Body of pancreas (tissue), 4 donors: ENCODE measurements at regions not wholly inside any gene's neighbourhood (a gene's known extent, or its start where the extent isn't known, plus 50 kb on each side); places are given as distances from the start of the nearest gene placed in this dataset.

ENCODE experiments used
- POLR2A ChIP-seq, 3 donors: fragments of 450-650 bp; IDR thresholded peaks; one replicate each; pipeline ENCODE4 v1.6.1; 2016; ENCODE audit warnings: antibody characterized with exemption in 3 of 3, mild to moderate bottlenecking in 2 of 3
- TF ChIP-seq, protein P1 (sequence below), 7 experiments: fragments of 450-650 bp in 4 of 7; fragments of 200-600 bp in 3 of 7; sonication (generic) in 3 of 7; IDR thresholded peaks; one replicate each; pipeline ENCODE4 v1.5.1; 2016 to 2019; ENCODE audit warnings: antibody characterized with exemption in 7 of 7

DNA sequence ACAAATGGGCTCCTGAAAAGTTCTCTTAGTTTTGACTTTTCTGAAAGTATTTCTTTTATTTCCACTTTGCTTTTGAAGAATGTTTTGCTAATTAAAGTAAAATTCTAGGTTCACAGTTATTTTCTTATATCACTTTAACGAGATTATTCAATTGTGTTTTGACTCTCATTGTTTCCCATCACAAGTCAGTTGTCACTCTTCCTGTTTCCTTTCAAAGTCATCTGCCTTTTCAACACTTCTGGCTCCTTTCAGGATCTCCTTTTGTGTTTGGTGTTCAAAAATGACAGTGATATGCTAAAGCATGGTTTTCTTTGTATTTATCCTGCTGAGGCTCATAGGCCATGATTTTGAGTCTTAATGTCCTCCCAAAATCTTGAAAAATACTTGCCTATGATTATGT, 235.4 kb upstream of the TAS2R1 start:
- TF ChIP-seq, protein P1, sequence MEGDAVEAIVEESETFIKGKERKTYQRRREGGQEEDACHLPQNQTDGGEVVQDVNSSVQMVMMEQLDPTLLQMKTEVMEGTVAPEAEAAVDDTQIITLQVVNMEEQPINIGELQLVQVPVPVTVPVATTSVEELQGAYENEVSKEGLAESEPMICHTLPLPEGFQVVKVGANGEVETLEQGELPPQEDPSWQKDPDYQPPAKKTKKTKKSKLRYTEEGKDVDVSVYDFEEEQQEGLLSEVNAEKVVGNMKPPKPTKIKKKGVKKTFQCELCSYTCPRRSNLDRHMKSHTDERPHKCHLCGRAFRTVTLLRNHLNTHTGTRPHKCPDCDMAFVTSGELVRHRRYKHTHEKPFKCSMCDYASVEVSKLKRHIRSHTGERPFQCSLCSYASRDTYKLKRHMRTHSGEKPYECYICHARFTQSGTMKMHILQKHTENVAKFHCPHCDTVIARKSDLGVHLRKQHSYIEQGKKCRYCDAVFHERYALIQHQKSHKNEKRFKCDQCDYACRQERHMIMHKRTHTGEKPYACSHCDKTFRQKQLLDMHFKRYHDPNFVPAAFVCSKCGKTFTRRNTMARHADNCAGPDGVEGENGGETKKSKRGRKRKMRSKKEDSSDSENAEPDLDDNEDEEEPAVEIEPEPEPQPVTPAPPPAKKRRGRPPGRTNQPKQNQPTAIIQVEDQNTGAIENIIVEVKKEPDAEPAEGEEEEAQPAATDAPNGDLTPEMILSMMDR (IDR thresholded peaks at IDR 0.05), result no peak
- TF ChIP-seq POLR2A (IDR thresholded peaks at IDR 0.05), result no peak
